ENCODE measurements at regions not wholly inside any gene's neighbourhood (a gene's known extent, or its start where the extent isn't known, plus 50 kb on each side); places are given as distances from the start of the nearest gene placed in this dataset.

DNA sequence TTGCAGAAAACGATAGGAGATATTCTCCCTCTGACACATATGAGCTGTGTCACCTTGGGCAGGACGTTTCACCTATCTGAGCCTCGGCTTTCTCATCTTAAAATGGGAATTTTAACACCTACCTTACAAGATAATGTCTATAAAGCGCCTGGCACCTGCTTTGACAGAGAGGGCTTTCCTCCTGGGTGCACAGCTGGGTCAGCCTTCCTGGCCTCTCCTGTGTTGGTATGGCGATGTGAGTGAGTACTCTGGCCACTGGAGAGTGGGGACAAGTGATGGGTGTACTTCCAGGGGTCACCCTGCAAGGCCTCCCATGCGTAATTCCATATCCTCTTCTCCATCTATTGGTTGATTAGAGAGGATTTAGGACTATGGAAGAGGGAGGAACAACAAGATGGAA lies 113.1 kb upstream of the SMIM23 start:
- H3K4me3 ChIP-seq (ENCODE audit: low read depth, low read length), result no peak overlapping the region
- TF ChIP-seq, protein P1, sequence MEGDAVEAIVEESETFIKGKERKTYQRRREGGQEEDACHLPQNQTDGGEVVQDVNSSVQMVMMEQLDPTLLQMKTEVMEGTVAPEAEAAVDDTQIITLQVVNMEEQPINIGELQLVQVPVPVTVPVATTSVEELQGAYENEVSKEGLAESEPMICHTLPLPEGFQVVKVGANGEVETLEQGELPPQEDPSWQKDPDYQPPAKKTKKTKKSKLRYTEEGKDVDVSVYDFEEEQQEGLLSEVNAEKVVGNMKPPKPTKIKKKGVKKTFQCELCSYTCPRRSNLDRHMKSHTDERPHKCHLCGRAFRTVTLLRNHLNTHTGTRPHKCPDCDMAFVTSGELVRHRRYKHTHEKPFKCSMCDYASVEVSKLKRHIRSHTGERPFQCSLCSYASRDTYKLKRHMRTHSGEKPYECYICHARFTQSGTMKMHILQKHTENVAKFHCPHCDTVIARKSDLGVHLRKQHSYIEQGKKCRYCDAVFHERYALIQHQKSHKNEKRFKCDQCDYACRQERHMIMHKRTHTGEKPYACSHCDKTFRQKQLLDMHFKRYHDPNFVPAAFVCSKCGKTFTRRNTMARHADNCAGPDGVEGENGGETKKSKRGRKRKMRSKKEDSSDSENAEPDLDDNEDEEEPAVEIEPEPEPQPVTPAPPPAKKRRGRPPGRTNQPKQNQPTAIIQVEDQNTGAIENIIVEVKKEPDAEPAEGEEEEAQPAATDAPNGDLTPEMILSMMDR (IDR thresholded peaks at IDR 0.05; ENCODE audit: low read depth, low read length, missing control alignments), result no peak
- in situ Hi-C loops (cut with HindIII; ENCODE audit: low sequenced_read_pairs), result no loop called here
- DNase-seq (ENCODE audit: low read depth), result no peak

DNA sequence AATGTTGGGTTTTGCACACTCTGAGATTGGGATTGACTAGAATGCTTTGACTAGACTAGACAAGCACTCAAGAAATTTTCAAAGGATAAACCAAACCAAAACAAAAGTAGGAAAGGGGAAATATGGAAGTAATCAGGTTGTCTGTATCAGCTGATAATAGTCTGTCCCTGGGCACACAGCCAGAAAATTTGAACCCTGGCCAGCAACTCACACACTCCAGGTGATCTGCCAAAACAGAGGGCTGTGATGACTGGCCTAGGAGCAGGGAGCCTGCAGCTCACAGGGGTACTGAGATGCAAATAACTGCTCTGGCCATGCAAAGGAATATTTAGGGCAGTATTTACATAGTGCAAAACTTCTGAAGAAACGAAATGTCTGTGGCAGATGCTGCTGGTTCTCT lies 112.3 kb upstream of the SMIM23 start:
- no peak for DNase-seq (ENCODE audit: low read depth)
- TF ChIP-seq, protein P1 (IDR thresholded peaks at IDR 0.05; ENCODE audit: low read depth, low read length, missing control alignments), result no peak
- in situ Hi-C loops (cut with HindIII; ENCODE audit: low sequenced_read_pairs), result no loop called here
- no peak overlapping the region for H3K4me3 ChIP-seq (ENCODE audit: low read depth, low read length)

DNA sequence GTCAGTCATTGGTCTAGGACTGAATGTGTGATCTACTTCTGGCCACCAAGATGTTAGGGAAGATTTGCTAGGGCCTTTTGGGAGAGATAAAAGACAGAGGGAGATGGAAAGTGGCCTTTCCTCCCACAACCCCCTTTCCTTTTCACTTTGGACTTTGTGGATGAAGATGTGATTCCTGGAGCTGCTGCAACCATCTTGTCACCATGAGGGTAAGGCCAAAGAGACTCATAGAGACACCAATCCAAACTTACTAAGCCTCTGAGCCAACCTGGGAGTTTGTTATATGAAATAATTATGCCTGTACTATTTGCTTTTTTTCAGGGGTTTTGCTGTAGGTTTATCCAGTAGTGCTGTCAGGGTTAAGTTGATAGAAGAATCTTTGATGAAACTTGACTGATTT lies 111.8 kb upstream of the SMIM23 start:
- no peak for DNase-seq (ENCODE audit: low read depth)
- in situ Hi-C loops (cut with HindIII; ENCODE audit: low sequenced_read_pairs), result no loop called here
- no peak overlapping the region for H3K4me3 ChIP-seq (ENCODE audit: low read depth, low read length)
- TF ChIP-seq, protein P1 (IDR thresholded peaks at IDR 0.05; ENCODE audit: low read depth, low read length, missing control alignments), result no peak

DNA sequence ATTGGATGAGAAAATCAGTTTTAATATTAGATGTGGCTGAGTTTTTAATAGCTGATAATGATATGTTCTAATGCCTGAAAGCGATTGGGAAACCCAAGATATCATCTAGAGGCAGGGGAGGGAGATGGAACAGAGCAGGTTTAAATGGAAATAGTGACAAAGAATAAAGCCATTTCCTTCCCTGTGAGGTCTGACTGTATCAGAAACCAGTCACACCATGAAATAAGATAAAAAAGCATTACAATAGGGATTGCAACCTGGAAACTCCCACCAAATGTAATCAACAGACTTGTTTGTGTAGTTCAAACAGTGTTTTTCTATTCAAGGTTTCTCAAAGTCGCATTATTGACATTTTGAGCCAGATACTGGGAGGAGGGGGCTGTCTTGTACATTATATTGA lies 110.1 kb upstream of the SMIM23 start:
- no peak for DNase-seq (ENCODE audit: low read depth)
- in situ Hi-C loops (cut with HindIII; ENCODE audit: low sequenced_read_pairs), result no loop called here
- TF ChIP-seq, protein P1 (IDR thresholded peaks at IDR 0.05; ENCODE audit: low read depth, low read length, missing control alignments), result no peak
- H3K4me3 ChIP-seq (ENCODE audit: low read depth, low read length), result no peak overlapping the region

DNA sequence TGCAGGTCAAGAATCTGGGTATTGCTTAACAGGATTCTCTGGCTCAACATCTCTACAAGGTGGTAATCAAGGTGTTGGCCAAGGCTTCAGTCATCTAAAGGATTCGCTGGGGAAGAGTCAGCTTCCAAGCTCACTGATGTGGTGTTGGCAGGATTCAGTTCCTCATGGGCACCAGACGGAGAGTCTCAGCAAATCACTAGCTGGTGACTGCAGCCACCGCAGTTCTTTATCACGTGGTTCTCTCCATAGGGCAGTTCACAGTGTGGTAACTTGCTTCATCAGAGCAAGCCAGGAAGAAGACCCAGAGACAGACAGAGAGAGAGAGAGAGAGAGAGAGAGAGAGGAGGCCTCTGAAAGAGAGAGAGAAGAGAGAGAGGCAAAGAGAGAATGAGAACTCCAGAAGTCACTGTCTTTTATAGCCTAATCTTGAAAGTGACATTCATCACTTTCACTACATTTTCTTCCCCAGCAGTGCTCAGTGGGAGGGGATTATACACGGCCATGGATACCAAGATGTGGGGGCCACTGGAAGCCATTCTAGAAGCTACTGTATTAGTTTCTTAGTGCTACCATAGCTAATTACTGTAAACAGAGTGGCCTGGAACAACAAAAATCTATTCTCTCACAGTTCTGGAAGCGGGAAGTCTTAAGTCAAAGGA lies 109.2 kb upstream of the SMIM23 start:
- in situ Hi-C loops (cut with HindIII; ENCODE audit: low sequenced_read_pairs), result no loop called here
- H3K4me3 ChIP-seq (ENCODE audit: low read depth, low read length), result no peak overlapping the region
- TF ChIP-seq, protein P1 (IDR thresholded peaks at IDR 0.05; ENCODE audit: low read depth, low read length, missing control alignments), result no peak
- DNase-seq (ENCODE audit: low read depth), result no peak

DNA sequence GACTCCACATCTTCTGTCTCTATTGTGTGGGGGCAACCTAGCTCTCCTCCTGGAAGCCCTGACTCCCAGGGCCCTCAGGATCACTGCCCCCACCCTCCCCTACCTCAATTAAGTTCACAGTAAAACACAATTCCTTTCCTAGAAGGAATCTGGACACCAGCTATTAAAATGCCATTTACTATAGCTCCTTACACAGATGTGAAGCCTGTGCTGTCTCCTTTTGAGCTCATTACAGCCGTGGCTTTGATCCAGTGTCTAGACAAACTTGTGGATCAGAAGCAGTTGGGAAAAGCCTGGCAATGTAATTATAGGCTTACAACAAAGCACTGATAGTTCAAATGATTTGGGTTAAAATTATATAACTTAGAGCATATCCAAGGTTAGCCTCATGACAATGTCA lies 107.0 kb upstream of the SMIM23 start:
- H3K4me3 ChIP-seq (ENCODE audit: low read depth, low read length), result no peak overlapping the region
- in situ Hi-C loops (cut with HindIII; ENCODE audit: low sequenced_read_pairs), result no loop called here
- DNase-seq (ENCODE audit: low read depth), result no peak
- TF ChIP-seq, protein P1 (IDR thresholded peaks at IDR 0.05; ENCODE audit: low read depth, low read length, missing control alignments), result no peak
